LNCAP (cell line): ENCODE measurements at regions not wholly inside any gene's neighbourhood (a gene's known extent, or its start where the extent isn't known, plus 50 kb on each side); places are given as distances from the start of the nearest gene placed in this dataset.

Experiments
- CTCF ChIP-seq: fragments of 450-650 bp; IDR thresholded peaks from 2 replicates; pipeline ENCODE4 v1.5.1; 2017; ENCODE audit warnings: mild to moderate bottlenecking

DNA sequence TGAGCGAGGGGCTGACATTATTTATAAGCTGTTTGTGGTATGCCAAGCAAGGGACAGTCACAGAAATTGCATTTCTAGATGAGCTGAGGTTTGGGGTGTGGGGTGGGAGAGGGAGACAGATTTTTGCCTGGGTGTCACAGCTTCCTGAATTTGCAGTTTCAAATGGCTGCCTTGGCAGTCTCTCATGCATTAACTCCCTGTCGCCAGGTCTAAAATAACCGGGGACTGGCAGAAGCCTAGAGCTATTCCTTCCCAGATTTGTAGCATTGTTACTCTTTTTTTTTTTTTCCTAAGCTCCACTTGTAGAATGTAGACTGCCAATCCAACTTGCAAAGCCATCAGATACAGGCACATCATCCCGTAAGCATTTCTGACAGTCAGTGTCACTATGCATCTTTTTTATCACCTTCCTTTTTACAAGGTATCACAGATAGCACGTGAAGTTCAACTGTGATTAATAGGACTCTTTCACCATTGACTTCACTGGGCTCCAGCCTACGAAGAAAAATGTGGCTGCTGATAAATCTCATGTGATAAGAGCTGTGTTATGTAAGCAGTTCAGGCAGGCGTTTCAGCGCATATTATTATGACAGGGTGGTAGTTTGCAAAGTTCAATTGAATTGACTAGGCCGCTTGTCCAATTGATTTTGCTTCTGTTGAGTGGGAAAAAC, 130.7 kb upstream of the CELF2 start:
- TF ChIP-seq CTCF: no peak

DNA sequence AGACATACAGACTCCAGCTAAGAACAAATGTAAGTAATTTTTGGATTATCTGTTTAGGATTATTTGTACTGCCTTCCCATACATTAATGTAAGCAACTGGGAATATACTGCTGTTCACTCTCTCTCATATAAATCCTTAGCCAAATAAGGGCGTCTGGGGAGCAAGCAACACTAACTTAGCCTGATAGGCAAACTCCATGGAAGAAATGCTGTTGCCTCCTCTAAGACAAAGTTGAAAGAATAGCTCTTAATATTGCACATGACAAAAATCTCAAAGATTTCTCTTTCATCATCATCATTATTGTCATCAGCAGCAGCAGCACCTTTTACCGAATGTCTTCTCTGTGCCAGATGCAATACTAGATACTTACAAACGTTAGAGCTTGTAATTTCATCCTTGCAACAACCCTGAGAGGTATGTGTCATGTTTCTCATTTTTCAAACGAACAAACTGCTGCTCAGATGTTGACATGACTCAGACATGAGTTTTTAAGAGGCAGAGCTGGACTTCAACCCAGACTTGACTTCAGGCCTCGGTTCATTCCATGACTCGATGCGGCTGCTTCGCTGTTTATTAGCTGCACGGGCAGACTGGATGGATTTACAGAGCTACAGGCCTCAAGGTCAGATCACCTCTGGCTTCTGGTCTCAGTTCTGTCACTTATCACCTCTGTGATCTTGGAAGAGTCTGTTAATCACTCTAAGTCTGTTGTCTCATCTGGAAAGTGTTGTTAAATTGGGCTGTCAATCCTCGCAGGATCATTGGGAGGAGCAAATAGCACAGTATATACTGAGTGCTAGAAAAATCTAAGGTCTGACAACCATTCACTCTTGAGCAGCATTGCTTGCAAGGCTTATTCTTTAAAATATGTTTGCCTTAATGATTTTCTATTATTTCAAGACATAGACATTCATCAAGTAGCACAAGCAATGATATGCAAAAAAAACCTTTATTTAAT, 126.3 kb upstream of the CELF2 start:
- no peak for TF ChIP-seq CTCF

GRCh38 chr10:10892290-10892875, 125.3 kb upstream of the CELF2 start:
- TF ChIP-seq CTCF: no peak

- no peak for TF ChIP-seq CTCF
Measured at GRCh38 chr10:10897400-10897799, 120.3 kb upstream of the CELF2 start.

GRCh38 chr10:10901906-10902305, 115.8 kb upstream of the CELF2 start:
- no peak for TF ChIP-seq CTCF

DNA sequence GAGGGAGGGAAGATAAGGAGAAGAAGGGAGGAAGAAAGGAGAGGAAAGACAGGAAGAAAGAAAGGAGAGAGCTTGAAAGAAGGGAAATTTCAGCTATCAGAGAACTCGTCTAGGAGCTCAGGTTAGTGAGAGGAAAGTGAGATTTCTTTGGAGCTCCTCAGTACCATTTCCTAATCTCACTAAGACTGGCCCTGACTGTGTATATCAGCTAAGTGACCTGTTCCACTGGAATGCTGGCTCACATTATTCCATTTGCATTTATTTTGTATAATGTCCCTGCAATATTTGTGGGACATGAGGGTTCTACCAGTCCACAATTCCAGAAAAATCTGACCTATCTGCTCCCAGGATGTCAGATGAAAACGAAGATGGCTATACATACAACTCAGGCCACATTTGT, 114.7 kb upstream of the CELF2 start:
- TF ChIP-seq CTCF: no peak

GRCh38 chr10:10903620-10904019, 114.1 kb upstream of the CELF2 start:
- TF ChIP-seq CTCF: no peak
